ENCODE measurements at regions not wholly inside any gene's neighbourhood (a gene's known extent, or its start where the extent isn't known, plus 50 kb on each side); places are given as distances from the start of the nearest gene placed in this dataset.

- Histone ChIP-seq H3K79me2 (ENCODE audit: control insufficient read depth, insufficient read depth, low read length) (no peaks in the 10 kb centered on the region), H3K36me3 (replicated peaks in 1 of 2; ENCODE audit: control extremely low read depth in 1 of 2, control insufficient read depth in 1 of 2, extremely low read depth in 1 of 2, insufficient read depth in 2 of 2, low read length in 1 of 2) (no peaks in the 10 kb centered on the region), H3K27ac (ENCODE audit: low read length in 2 of 2) (no peak overlapping the region), H2AFZ (ENCODE audit: insufficient read depth, low read depth, low read length, poor library complexity, severe bottlenecking) (no peak overlapping the region), H3K4me1 (ENCODE audit: control insufficient read depth in 2 of 2, insufficient read depth in 2 of 2, low read length in 2 of 2) (no peaks in the 10 kb centered on the region), H3K4me2 (replicated peaks; ENCODE audit: low read depth, low read length, poor library complexity, severe bottlenecking) (no peak overlapping the region), H3K4me3 (ENCODE audit: control extremely low read depth in 1 of 5, extremely low read depth in 1 of 5, insufficient read depth in 1 of 5, low read depth in 2 of 5, low read length in 4 of 5) (no peak overlapping the region), H3K9ac (ENCODE audit: low read length) (no peak overlapping the region), H3K9me3 (ENCODE audit: control extremely low read depth in 1 of 3, control insufficient read depth in 2 of 3, insufficient read depth in 1 of 3, low read length in 2 of 3) (peaks cover 0 to 3% (median 0%) of the 10 kb centered on the region in 3 donors), H4K20me1 (ENCODE audit: control insufficient read depth, insufficient read depth, low read length, poor library complexity, severe bottlenecking) (no peaks in the 10 kb centered on the region), H3K27me3 (replicated peaks in 1 of 4; ENCODE audit: control extremely low read depth in 1 of 4, control insufficient read depth in 3 of 4, insufficient read depth in 4 of 4, low read length in 3 of 4) (peaks cover 0 to 9% (median 0%) of the 10 kb centered on the region in 4 experiments)
- no peak for ATAC-seq (ENCODE audit: low read depth)
- H3K9me3 Mint-ChIP-seq (ENCODE audit: insufficient read depth), result no peaks in the 10 kb centered on the region
- peaks cover 54% of the 10 kb centered on the region for H3K27me3 Mint-ChIP-seq
- no peak for DNase-seq
- TF ChIP-seq CTCF (IDR thresholded peaks at IDR 0.05), result no peak
- TF ChIP-seq EZH2 (IDR thresholded peaks at IDR 0.05; ENCODE audit: borderline replicate concordance, insufficient read depth, low read depth, low read length, poor library complexity, severe bottlenecking), result no peak
- ChIA-PET POLR2A (no interaction called here), CTCF (no interaction called here)
- no peak overlapping the region for H3K27ac Mint-ChIP-seq
- H3K4me1 Mint-ChIP-seq, result no peaks in the 10 kb centered on the region
- no peak overlapping the region for H3K4me3 Mint-ChIP-seq
- 35% methylated on average over 5 of the region's 6 CpGs for WGBS (ENCODE audit: insufficient coverage)
- intact Hi-C loops (cut with micrococcal nuclease), result no loop called here
Observed at GRCh38 chr16:17607609-17608008, 136.8 kb upstream of the XYLT1 start.

- H3K9ac ChIP-seq (ENCODE audit: low read length), result no peak overlapping the region
- WGBS (ENCODE audit: insufficient coverage), result 0% methylated on average over 2 of the region's 4 CpGs
- H3K4me3 Mint-ChIP-seq, result no peak overlapping the region
- H3K36me3 ChIP-seq (replicated peaks in 1 of 2; ENCODE audit: control extremely low read depth in 1 of 2, control insufficient read depth in 1 of 2, extremely low read depth in 1 of 2, insufficient read depth in 2 of 2, low read length in 1 of 2), result no peaks in the 10 kb centered on the region
- no peaks in the 10 kb centered on the region for H3K9me3 Mint-ChIP-seq (ENCODE audit: insufficient read depth)
- no peaks in the 10 kb centered on the region for H3K79me2 ChIP-seq (ENCODE audit: control insufficient read depth, insufficient read depth, low read length)
- ATAC-seq (ENCODE audit: low read depth), result no peak
- H3K27ac ChIP-seq (ENCODE audit: low read length in 2 of 2), result no peak overlapping the region
- POLR2A ChIA-PET, result no interaction called here
- H3K27me3 ChIP-seq (replicated peaks in 1 of 4; ENCODE audit: control extremely low read depth in 1 of 4, control insufficient read depth in 3 of 4, insufficient read depth in 4 of 4, low read length in 3 of 4), result peaks cover 0 to 9% (median 0%) of the 10 kb centered on the region in 4 experiments
- CTCF ChIA-PET, result no interaction called here
- H3K4me2 ChIP-seq (replicated peaks; ENCODE audit: low read depth, low read length, poor library complexity, severe bottlenecking), result no peak overlapping the region
- no peak overlapping the region for H3K4me3 ChIP-seq (ENCODE audit: control extremely low read depth in 1 of 5, extremely low read depth in 1 of 5, insufficient read depth in 1 of 5, low read depth in 2 of 5, low read length in 4 of 5)
- peaks cover 53% of the 10 kb centered on the region for H3K27me3 Mint-ChIP-seq
- intact Hi-C loops (cut with micrococcal nuclease), result no loop called here
- no peaks in the 10 kb centered on the region for H3K4me1 ChIP-seq (ENCODE audit: control insufficient read depth in 2 of 2, insufficient read depth in 2 of 2, low read length in 2 of 2)
- no peak for DNase-seq
- no peaks in the 10 kb centered on the region for H3K4me1 Mint-ChIP-seq
- H2AFZ ChIP-seq (ENCODE audit: insufficient read depth, low read depth, low read length, poor library complexity, severe bottlenecking), result no peak overlapping the region
- TF ChIP-seq EZH2 (IDR thresholded peaks at IDR 0.05; ENCODE audit: borderline replicate concordance, insufficient read depth, low read depth, low read length, poor library complexity, severe bottlenecking) (no peak), CTCF (IDR thresholded peaks at IDR 0.05) (no peak)
- H4K20me1 ChIP-seq (ENCODE audit: control insufficient read depth, insufficient read depth, low read length, poor library complexity, severe bottlenecking), result no peaks in the 10 kb centered on the region
- H3K27ac Mint-ChIP-seq, result no peak overlapping the region
- H3K9me3 ChIP-seq (ENCODE audit: control extremely low read depth in 1 of 3, control insufficient read depth in 2 of 3, insufficient read depth in 1 of 3, low read length in 2 of 3), result peaks cover 0 to 3% (median 0%) of the 10 kb centered on the region in 3 donors
Observed at GRCh38 chr16:17607075-17607509, 136.3 kb upstream of the XYLT1 start.

Measured in B cell (primary cell).